ENCODE measurements at regions not wholly inside any gene's neighbourhood (a gene's known extent, or its start where the extent isn't known, plus 50 kb on each side); places are given as distances from the start of the nearest gene placed in this dataset.
"Not testable (repeated sequence)": the region's sequence is repeated elsewhere in the genome, so short reads cannot be mapped to it uniquely, and the experiment has no call there.

DNA sequence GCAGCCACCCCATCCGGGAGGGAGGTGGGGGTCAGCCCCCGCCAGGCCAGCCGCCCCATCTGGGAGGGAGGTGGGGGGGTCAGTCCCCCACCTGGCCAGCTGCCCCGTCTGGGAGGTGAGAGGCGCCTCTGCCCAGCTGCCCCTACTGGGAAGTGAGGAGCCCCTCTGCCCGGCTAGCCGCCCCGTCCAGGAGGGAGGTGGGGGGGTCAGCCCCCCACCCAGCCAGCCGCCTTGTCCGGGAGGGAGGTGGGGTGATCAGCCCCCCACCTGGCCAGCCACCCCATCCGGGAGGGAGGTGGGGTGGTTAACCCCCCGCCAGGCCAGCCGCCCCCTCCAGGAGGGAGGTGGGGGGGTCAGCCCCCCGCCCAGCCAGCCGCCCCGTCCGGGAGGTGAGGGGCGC, 852.4 kb upstream of the DEFB115 start:
- DNase-seq: not testable (repeated sequence)

DNA sequence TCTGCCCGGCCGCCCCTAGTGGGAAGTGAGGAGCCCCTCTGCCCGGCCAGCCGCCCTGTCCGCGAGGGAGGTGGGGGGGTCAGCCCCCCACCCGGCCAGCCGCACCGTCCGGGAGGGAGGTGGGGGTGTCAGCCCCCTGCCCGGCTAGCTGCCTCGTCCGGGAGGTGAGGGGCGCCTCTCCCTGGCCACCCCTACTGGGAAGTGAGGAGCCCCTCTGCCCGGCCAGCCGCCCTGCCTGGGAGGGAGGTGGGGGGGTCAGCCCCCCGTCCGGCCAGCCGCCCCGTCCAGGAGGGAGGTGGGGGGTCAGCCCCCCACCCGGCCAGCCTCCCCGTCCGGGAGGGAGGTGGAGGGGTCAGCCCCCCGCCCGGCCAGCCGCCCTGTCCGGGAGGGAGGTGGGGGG, 851.9 kb upstream of the DEFB115 start:
- not testable (repeated sequence) for DNase-seq

DNA sequence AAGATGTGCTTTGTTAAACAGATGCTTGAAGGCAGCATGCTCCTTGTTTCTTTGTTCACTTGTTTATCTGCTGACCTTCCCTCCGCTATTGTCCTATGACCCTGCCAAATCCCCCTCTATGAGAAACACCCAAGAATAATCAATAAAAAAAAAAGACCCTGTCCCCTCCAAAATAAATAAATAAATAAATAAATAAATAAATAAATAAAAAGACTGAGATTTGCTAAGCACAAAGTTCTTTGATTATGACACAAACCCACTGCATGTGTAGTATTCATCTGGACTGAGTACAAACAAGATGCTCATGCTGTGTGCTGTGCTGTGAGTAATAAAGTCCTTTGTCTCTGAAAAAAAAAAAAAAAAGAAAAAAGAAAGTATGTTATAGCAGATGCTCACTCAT, 851.1 kb upstream of the DEFB115 start:
- DNase-seq: not testable (repeated sequence)

GRCh38 chr20:30412972-30413371, 844.5 kb upstream of the DEFB115 start:
- no peak for DNase-seq

- not testable (repeated sequence) for DNase-seq
These were observed 840.1 kb upstream of the DEFB115 start for GRCh38 chr20:30417387-30417786.

DNA sequence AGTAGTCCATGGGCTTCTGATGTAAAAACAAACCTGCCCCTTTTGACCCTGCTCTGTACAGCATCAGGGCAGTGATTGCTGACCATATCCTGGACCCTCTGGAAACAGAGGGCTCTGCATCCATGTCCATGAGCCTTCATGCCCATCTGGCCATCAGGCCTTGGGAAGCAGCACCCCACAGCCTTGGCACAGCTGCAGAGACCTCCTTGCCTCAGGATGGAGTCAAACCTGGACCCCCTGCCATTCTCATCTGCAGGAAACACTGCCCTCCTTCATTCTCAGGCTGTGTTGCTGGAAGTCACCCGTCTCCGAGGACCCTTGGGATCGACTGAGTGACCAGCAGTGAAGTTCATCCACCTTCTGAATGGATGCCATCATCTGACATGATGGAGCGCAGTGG, 839.1 kb upstream of the DEFB115 start:
- not testable (repeated sequence) for DNase-seq

DNA sequence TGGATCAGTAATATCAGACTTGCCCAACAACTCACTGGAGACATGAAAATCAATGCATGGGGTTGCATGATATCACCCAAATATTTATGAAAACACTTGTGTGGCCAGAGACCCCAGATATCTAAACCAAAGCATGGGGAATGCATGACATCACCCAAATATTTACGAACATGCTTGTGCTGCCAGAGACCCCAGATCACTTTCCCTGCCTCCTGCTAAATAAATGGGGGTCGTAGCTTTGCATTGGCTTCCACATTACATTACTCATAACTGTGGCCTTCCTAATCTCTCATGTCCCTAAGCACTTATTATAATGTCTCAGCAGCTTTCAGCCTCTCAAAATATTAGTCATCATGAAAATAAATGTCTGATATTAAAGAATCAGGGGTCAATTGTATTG, 838.0 kb upstream of the DEFB115 start:
- DNase-seq: no peak

GRCh38 chr20:30419871-30420420, 837.5 kb upstream of the DEFB115 start:
- DNase-seq: not testable (repeated sequence)
